Vagina (tissue), 2 donors: ENCODE measurements at regions not wholly inside any gene's neighbourhood (a gene's known extent, or its start where the extent isn't known, plus 50 kb on each side); places are given as distances from the start of the nearest gene placed in this dataset.

ENCODE experiments used
- DNase-seq, 2 donors: peaks; one replicate each; pipeline ENCODE4 v3.0.0-alpha.2; 2017; ENCODE audit errors: extremely low spot score in 2 of 2
- H3K27ac ChIP-seq: fragments of 200-600 bp; sonication (generic); one replicate; pipeline ENCODE4 v1.5.1; 2019
- H3K27me3 ChIP-seq: fragments of 200-600 bp; sonication (generic); one replicate; pipeline ENCODE4 v1.5.1; 2019
- H3K36me3 ChIP-seq, 2 donors: fragments of 200-600 bp; sonication (generic); one replicate each; pipeline ENCODE4 v1.5.1; 2017 to 2019
- H3K4me1 ChIP-seq: fragments of 200-600 bp; sonication (generic); one replicate; pipeline ENCODE4 v1.5.1; 2019
- H3K4me3 ChIP-seq, 2 donors: fragments of 200-600 bp; sonication (generic); 1 replicate in 1 of 2; 2 replicates in 1 of 2; pipeline ENCODE4 v1.5.1; 2016 to 2019
- H3K9me3 ChIP-seq: fragments of 200-600 bp; sonication (generic); one replicate; pipeline ENCODE4 v1.5.1; 2019
- POLR2A ChIP-seq, 2 donors: fragments of 450-650 bp; IDR thresholded peaks; one replicate each; pipeline ENCODE4 v1.6.1; 2017; ENCODE audit warnings: antibody characterized with exemption in 2 of 2, mild to moderate bottlenecking in 2 of 2, moderate library complexity in 2 of 2
- POLR2AphosphoS5 ChIP-seq, 2 donors: sonication (generic); formaldehyde crosslinking; IDR thresholded peaks; one replicate each; pipeline ENCODE4 v1.9.0; 2017; ENCODE audit warnings: antibody characterized with exemption in 2 of 2, mild to moderate bottlenecking in 2 of 2, low read depth in 1 of 2; ENCODE audit not compliant: insufficient read depth in 1 of 2
- intact Hi-C: fragments of 100-400 bp; cut with DNase I; formaldehyde crosslinking; loops from one replicate; pipeline ENCODE4 v1.15.1; 2023
- TF ChIP-seq, protein P1 (sequence below), 3 experiments: fragments of 450-650 bp in 2 of 3; fragments of 200-600 bp in 1 of 3; sonication (generic) in 1 of 3; IDR thresholded peaks; one replicate each; pipeline ENCODE4 v1.5.1; 2017 to 2019; ENCODE audit warnings: antibody characterized with exemption in 3 of 3, mild to moderate bottlenecking in 2 of 3, moderate library complexity in 2 of 3

DNA sequence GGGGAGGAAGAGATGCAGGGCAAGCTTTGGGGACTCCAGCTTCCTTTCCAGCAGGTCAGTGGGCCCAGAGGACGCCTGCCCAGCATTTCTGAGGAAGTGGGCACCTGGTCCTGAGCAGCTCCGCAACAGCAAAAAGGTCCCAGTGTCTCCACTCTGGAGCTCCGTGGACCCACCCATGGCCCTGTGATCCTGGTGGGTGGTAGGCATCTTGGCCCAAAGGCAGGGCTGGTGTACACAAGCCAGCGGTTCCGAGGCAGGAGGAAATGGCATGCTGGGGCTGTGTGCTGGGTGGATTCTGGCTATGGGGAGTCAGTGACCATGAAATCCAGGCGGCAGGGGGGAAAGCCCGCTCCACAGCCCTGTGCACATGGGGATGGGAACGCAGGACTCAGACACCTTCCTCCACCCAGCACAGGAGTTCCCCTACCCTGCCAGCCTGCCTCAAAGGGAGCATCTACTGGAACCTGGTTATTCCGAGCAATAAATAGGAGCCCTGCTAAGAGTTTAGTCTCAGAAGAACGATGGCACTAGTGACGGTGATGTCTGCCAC, 206.0 kb downstream of the GLI2 start:
- Histone ChIP-seq H3K4me1 (peaks cover 30% of the 10 kb centered on the region), H3K27me3 (no peaks in the 10 kb centered on the region), H3K27ac (no peak overlapping the region), H3K36me3 (no peaks in the 10 kb centered on the region), H3K9me3 (no peaks in the 10 kb centered on the region), H3K4me3 (no peak overlapping the region)
- intact Hi-C loops, result no loop called here
- TF ChIP-seq, protein P1, sequence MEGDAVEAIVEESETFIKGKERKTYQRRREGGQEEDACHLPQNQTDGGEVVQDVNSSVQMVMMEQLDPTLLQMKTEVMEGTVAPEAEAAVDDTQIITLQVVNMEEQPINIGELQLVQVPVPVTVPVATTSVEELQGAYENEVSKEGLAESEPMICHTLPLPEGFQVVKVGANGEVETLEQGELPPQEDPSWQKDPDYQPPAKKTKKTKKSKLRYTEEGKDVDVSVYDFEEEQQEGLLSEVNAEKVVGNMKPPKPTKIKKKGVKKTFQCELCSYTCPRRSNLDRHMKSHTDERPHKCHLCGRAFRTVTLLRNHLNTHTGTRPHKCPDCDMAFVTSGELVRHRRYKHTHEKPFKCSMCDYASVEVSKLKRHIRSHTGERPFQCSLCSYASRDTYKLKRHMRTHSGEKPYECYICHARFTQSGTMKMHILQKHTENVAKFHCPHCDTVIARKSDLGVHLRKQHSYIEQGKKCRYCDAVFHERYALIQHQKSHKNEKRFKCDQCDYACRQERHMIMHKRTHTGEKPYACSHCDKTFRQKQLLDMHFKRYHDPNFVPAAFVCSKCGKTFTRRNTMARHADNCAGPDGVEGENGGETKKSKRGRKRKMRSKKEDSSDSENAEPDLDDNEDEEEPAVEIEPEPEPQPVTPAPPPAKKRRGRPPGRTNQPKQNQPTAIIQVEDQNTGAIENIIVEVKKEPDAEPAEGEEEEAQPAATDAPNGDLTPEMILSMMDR (IDR thresholded peaks at IDR 0.05), result no peak
- TF ChIP-seq POLR2AphosphoS5 (IDR thresholded peaks at IDR 0.05; ENCODE audit: insufficient read depth in 1 of 2, low read depth in 1 of 2) (no peak), POLR2A (IDR thresholded peaks at IDR 0.05) (no peak)
- no peak for DNase-seq

DNA sequence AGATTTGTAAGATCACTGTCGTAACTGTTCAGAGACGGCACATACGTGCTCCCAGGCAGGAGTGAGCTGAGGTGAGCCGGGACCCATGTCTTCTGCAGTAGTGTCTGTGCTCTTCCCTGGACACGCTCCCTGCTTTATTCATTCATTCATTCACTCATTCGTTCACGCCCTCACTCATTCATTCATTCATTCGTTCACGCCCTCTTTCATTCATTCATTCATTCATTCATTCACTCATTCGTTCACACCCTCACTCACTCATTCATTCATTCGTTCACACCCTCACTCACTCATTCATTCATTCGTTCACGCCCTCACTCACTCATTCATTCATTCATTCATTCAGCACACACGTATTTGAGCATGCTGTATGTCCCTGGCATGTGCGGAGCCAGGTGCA, 207.0 kb downstream of the GLI2 start:
- intact Hi-C loops, result no loop called here
- Histone ChIP-seq H3K9me3 (no peaks in the 10 kb centered on the region), H3K4me3 (no peak overlapping the region), H3K36me3 (no peaks in the 10 kb centered on the region), H3K27ac (no peak overlapping the region), H3K4me1 (peaks cover 20% of the 10 kb centered on the region), H3K27me3 (no peaks in the 10 kb centered on the region)
- no peak for DNase-seq
- TF ChIP-seq POLR2A (IDR thresholded peaks at IDR 0.05) (no peak), POLR2AphosphoS5 (IDR thresholded peaks at IDR 0.05; ENCODE audit: insufficient read depth in 1 of 2, low read depth in 1 of 2) (no peak)
- TF ChIP-seq, protein P1 (IDR thresholded peaks at IDR 0.05), result no peak

DNA sequence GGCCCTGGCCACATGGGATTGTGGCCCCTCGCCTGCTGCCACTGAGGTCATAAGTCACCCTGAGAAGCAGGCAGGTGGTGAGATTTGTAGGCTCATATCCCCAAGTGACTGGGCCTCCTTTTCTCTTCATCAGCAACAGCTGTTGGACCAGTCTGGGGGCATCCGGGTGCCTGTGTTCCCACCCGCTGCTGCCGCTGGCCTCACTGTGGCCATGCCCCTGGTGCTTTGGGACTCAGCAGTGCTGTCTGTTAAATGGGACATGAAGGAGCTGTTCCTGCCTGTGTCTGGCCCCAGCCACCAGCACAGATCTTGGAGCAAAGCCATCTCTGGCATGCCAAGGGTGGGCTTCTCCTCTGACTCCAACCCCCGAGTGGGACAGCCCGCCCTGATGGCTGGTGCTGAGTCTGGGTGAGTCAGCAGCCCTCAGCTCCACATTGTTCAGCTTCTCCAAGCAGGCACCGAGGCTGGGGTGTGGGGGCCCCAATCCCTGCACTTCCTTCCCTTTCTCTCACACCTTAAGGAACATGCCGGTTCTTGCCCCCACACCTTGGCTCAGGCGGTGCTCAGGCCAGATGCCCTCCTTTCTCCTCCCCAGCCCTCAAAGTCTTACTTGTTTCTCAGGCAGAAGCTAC, 207.9 kb downstream of the GLI2 start:
- H3K27me3 ChIP-seq, result no peaks in the 10 kb centered on the region
- no peaks in the 10 kb centered on the region for H3K36me3 ChIP-seq
- H3K4me3 ChIP-seq, result no peak overlapping the region
- no peak for DNase-seq
- no peaks in the 10 kb centered on the region for H3K9me3 ChIP-seq
- TF ChIP-seq POLR2AphosphoS5 (IDR thresholded peaks at IDR 0.05; ENCODE audit: insufficient read depth in 1 of 2, low read depth in 1 of 2), result no peak
- TF ChIP-seq, protein P1 (IDR thresholded peaks at IDR 0.05), result no peak
- TF ChIP-seq POLR2A (IDR thresholded peaks at IDR 0.05), result no peak
- H3K27ac ChIP-seq, result no peak overlapping the region
- intact Hi-C loops, result no loop called here
- peaks cover 11% of the 10 kb centered on the region for H3K4me1 ChIP-seq

DNA sequence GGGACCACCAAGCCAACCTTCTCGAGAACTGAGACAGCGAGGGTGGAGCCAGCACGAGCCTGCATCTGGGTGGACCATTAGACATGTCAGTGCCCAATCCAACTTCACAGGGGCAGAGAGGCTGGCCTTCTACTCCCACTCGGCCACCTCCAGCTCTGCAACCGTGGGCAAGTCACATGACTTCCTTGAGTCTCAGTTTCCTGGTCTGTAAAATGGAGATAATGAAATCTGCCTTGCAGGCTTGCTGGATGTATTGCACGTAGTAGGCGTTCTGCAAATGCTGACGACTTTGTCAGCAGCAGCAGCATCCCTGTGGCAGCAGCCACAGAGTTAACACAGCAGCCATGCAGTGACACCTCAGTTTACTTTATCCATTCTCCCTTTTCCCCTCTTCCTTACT, 208.9 kb downstream of the GLI2 start:
- TF ChIP-seq POLR2AphosphoS5 (IDR thresholded peaks at IDR 0.05; ENCODE audit: insufficient read depth in 1 of 2, low read depth in 1 of 2) (no peak), POLR2A (IDR thresholded peaks at IDR 0.05) (no peak)
- TF ChIP-seq, protein P1 (IDR thresholded peaks at IDR 0.05), result no peak
- DNase-seq, result no peak
- no peaks in the 10 kb centered on the region for H3K9me3 ChIP-seq
- no peak overlapping the region for H3K4me3 ChIP-seq
- H3K27ac ChIP-seq, result no peak overlapping the region
- intact Hi-C loops, result no loop called here
- no peaks in the 10 kb centered on the region for H3K36me3 ChIP-seq
- H3K27me3 ChIP-seq, result no peaks in the 10 kb centered on the region
- H3K4me1 ChIP-seq, result peaks cover 4% of the 10 kb centered on the region

DNA sequence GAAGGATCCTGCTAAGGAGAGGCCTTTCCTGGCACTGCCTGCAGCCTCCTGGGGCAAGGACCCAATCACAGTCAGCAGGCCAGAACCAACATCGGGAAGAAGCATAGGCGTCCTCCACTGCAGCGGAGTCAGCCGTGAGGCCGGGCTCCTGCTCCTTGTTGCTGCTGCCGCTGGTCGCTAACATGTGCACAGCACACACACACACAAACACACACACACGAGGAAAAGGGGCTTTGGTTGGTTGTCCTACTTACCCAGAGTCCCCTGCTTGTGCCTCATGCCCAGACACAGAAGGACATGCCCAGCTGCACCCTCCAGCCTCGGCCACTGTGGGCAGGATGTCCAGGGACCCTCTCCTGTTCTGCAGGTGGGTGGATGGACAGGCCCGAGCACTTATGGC, 209.4 kb downstream of the GLI2 start:
- no peaks in the 10 kb centered on the region for H3K36me3 ChIP-seq
- H3K4me3 ChIP-seq, result no peak overlapping the region
- H3K4me1 ChIP-seq, result no peaks in the 10 kb centered on the region
- DNase-seq, result no peak
- TF ChIP-seq POLR2A (IDR thresholded peaks at IDR 0.05), result no peak
- no peak for TF ChIP-seq POLR2AphosphoS5 (IDR thresholded peaks at IDR 0.05; ENCODE audit: insufficient read depth in 1 of 2, low read depth in 1 of 2)
- TF ChIP-seq, protein P1 (IDR thresholded peaks at IDR 0.05), result no peak
- no peaks in the 10 kb centered on the region for H3K27me3 ChIP-seq
- H3K27ac ChIP-seq, result no peak overlapping the region
- intact Hi-C loops, result no loop called here
- no peaks in the 10 kb centered on the region for H3K9me3 ChIP-seq
